ENCODE measurements at regions not wholly inside any gene's neighbourhood (a gene's known extent, or its start where the extent isn't known, plus 50 kb on each side); places are given as distances from the start of the nearest gene placed in this dataset.

DNA sequence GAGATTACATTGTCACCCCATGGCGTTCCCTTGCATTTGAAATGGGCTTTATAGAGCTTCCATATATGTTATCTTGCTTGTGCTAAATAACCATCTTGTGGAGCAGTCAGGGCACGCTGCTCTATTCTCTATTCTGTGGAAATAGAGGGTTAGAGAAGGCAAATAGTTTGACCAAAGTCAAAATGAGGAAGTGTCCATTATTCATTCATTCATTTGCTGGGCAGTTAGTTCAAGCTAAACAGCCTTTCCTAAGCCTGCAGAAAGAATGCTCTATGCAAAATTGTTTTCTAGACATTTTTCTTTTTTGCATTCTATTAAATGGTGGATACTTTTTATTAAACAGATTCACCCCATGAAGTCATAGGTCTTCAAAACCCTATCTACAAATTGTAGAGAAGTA lies 67.8 kb upstream of the ELAC2 start:
- no peak for DNase-seq (ENCODE audit: low read depth)

DNA sequence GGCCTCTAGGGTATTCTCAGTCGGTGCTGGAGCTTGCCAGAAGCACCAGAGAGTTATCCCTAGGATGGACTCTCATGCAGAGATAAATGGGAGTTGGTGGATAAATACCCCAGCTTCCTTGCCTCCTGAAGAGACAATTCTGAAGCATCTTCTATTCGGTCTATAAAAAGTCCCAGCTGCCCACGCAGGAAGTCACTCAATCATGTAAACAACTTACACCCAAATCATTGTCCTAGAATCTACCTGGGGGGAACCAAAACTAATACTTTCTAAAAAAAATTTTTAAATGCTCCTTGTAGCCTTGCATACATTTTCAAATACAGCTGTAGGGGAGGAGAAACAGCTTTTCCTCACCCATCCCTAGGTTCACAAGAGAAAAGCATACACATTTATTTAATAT lies 66.6 kb upstream of the ELAC2 start:
- DNase-seq (ENCODE audit: low read depth): no peak

DNA sequence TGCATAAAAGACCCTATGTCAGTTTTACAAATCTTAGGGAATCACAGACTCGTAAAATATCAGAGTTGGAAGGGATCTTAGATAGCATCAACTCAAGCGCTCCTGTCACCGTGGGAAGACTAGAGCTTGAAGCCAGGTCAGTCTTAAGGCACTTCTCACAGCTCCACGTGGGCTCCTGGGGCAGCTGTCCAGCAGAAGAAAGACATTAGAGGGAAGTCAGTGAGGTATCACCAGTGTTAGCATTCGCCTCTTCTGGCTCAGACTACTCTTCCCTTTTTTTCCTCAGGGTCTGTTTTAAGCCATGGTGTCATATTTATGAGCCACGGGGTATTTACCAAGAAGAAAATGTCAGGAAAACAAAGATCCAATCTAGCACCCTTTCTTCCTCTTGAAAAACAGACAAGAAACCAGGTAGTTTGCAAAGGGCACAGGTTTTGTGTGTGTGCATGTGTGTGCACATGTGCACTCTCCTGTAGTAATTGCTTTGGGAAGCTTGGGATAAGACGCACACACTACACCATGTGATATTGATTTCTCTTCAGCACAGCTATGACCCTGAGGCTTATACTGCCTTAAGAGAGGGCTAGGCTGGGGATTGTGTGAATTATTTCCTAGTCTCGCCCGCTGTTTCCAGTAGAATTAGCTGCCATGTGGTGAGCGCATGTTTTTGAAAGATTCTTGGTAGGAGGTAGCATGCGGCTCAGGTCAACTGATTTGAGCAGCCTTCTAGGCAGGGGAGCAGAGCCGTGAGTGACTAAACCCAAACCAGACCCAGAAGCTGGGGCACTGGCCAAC lies 61.0 kb upstream of the ELAC2 start:
- no peak for DNase-seq (ENCODE audit: low read depth)

DNA sequence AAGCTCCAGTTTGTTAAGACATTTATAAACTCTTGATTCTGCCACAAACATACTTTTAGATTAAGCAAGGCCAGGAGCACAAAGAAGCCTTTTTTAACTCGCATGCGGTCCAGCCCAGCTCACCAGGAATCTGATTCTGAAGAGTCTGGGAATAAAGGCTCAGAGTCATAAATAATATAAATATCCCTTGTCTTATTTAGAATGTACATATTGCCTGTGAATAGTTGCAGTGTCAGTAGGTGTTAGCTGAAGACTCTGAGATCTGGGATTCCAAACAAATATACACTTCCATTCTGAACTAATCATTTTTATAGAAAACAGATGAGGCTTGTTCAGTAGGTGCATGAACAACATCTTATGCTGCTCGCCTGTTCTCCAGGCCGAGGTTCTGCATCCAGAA lies 59.1 kb upstream of the ELAC2 start:
- DNase-seq (ENCODE audit: low read depth): no peak

DNA sequence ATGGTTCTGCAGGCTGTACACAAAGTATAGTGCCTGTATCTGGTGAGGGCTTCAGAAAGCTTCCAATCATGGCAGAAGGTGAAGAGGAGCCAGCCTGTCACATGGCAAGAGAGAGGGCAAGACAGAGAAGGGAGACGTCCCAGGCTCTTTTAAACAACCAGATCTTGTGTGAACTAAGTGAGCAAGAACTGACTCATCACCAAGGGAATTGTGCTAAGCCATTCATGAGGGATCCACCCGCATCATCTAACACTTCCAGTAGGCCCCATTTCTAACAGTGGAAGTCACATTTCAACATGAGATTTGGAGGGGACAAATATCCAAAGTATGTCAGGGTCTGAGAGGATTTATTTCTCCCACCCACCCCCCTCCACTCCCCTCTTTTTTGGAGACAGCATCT lies 56.2 kb upstream of the ELAC2 start:
- peak; percentile 27 for DNase-seq (ENCODE audit: low read depth)

DNA sequence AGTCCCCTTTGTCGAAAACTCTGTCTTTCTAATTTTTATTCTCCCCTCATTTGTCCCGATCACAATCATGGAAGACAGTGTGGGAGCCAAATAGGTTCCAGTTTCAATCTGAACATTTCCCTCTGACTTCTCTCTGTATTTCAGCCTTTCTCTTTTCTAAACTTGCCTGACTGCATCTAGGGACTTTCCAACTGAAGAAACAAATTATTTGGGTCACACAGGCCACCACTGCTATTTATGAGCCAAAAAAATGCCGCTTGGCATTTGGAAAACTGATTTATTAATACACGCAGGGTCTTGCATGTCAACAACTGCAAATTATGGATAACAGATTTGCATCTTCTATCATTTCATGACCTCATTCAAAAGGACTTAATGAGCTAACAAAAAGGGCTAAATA lies 55.2 kb upstream of the ELAC2 start:
- DNase-seq (ENCODE audit: low read depth): no peak

DNA sequence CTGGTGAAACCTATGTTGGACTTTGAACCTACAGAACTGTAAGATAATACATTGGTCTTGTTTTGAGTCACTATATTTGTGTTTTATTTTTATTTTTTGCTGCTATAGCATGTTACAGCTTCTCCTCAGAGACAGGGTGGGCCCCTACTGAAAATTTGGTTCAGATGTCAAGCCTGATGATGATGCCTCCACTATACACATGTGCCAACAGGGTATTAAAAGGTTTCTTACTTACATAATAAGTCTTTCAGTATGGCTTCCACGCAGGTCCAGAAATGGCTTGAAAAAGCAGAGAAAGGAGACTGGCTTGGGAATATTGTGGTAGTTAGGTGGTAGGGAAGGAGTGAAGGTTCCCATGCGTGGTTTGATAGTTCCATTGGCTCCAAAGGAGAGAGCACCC lies 52.9 kb upstream of the ELAC2 start:
- DNase-seq (ENCODE audit: low read depth): no peak

DNA sequence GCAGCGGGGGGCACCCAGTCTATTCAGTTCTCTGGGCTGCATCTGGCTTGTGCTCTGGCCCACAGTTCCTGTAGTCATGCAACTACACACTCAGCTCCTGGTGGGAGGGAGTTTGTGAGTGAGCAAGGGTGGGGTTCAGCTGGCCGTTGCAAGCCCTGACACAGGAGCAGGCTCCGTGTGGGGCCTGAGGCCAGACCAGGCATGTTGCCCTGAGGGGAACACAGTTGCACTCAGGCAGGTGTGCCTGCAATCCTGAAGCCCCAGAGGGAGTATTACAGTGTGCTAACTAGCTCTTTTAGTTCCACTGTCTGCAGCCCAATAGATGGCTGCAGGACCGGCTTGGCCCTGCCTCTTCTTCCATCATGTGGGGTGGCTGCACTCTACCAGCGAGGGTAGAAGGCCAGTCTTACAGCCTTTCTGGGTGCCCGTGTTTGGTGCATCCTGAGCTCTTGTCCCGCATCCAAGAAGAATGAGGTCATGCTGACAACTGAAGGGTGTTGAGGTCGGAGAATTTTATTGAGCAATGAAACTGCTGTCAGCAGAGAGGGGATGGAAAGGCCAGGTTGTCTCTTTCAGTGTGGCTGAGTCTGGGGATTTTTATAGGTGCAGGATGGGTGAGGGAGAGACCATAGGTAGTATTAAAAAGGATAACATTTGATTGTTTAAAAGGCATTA lies 49.9 kb upstream of the ELAC2 start:
- DNase-seq (ENCODE audit: low read depth): no peak

Measured in GM04503 (cell line).